ENCODE measurements at regions not wholly inside any gene's neighbourhood (a gene's known extent, or its start where the extent isn't known, plus 50 kb on each side); places are given as distances from the start of the nearest gene placed in this dataset.
A peak's percentile ranks its signal among the peaks of the same experiment; 100 is the strongest.

- DNase-seq: peak in 1 of 2 experiments; percentile 7
These were observed 768.3 kb upstream of the CDH7 start for GRCh38 chr18:64982414-64983055.

- DNase-seq: peak; percentile 37 to 58
These were observed 768.9 kb upstream of the CDH7 start for GRCh38 chr18:64981915-64982314.

GRCh38 chr18:64979791-64980190 lies 771.0 kb upstream of the CDH7 start:
- no peak for DNase-seq

- no peak for DNase-seq
These were observed 776.3 kb upstream of the CDH7 start for GRCh38 chr18:64974391-64975125.

- peak in 1 of 2 experiments; percentile 15 for DNase-seq
These were observed 778.3 kb upstream of the CDH7 start for GRCh38 chr18:64972545-64972944.

GRCh38 chr18:64966667-64967066 lies 784.1 kb upstream of the CDH7 start:
- DNase-seq: peak; percentile 37 to 67

- no peak for DNase-seq
These were observed 794.3 kb upstream of the CDH7 start for GRCh38 chr18:64956465-64956864.

GRCh38 chr18:64949885-64950284 lies 800.9 kb upstream of the CDH7 start:
- no peak for DNase-seq

GRCh38 chr18:64936671-64937070 lies 787.8 kb upstream of the LINC00305 start:
- DNase-seq: no peak

GRCh38 chr18:64929036-64929435 lies 780.1 kb upstream of the LINC00305 start:
- DNase-seq: peak; percentile 79 to 92

- DNase-seq: no peak
These were observed 771.2 kb upstream of the LINC00305 start for GRCh38 chr18:64919971-64920570.

GRCh38 chr18:64918851-64919250 lies 770.0 kb upstream of the LINC00305 start:
- no peak for DNase-seq

GRCh38 chr18:64893349-64893748 lies 744.5 kb upstream of the LINC00305 start:
- no peak for DNase-seq

GRCh38 chr18:64888956-64889355 lies 740.1 kb upstream of the LINC00305 start:
- DNase-seq: no peak

GRCh38 chr18:64886995-64887394 lies 738.1 kb upstream of the LINC00305 start:
- no peak for DNase-seq

GRCh38 chr18:64882896-64883295 lies 734.0 kb upstream of the LINC00305 start:
- DNase-seq: no peak

- DNase-seq: no peak
These were observed 727.9 kb upstream of the LINC00305 start for GRCh38 chr18:64876833-64877232.

GRCh38 chr18:64872710-64873458 lies 724.0 kb upstream of the LINC00305 start:
- DNase-seq: peak; percentile 11 to 63

GRCh38 chr18:64854112-64854511 lies 705.2 kb upstream of the LINC00305 start:
- no peak for DNase-seq

GRCh38 chr18:64852281-64852680 lies 703.4 kb upstream of the LINC00305 start:
- DNase-seq: no peak

- no peak for DNase-seq
These were observed 702.8 kb upstream of the LINC00305 start for GRCh38 chr18:64851726-64852125.

- no peak for DNase-seq
These were observed 701.9 kb upstream of the LINC00305 start for GRCh38 chr18:64850791-64851190.
